ENCODE measurements at regions not wholly inside any gene's neighbourhood (a gene's known extent, or its start where the extent isn't known, plus 50 kb on each side); places are given as distances from the start of the nearest gene placed in this dataset.

GRCh38 chr6:88216182-88216581 lies 50.0 kb upstream of the CNR1 start:
- H3K36me3 ChIP-seq (replicated peaks) = no peaks in the 10 kb centered on the region
- no peak for DNase-seq
- TF ChIP-seq CTCF (IDR thresholded peaks at IDR 0.05; ENCODE audit: low read depth, low read length, missing control alignments) = no peak
- no peak overlapping the region for H3K27ac ChIP-seq
- no peaks in the 10 kb centered on the region for H3K27me3 ChIP-seq (replicated peaks)
- in situ Hi-C loops (cut with HindIII; ENCODE audit: low pct_ligation_motif_present, low sequenced_read_pairs) = no loop called here
- no peak overlapping the region for H3K4me3 ChIP-seq (ENCODE audit: low read depth, low read length)

Data from brain microvascular endothelial cell (primary cell).